Body of pancreas (tissue), 4 donors: ENCODE measurements at regions not wholly inside any gene's neighbourhood (a gene's known extent, or its start where the extent isn't known, plus 50 kb on each side); places are given as distances from the start of the nearest gene placed in this dataset.

Experiments
- CTCF ChIP-seq, 7 experiments: fragments of 450-650 bp in 4 of 7; fragments of 200-600 bp in 3 of 7; sonication (generic) in 3 of 7; IDR thresholded peaks; one replicate each; pipeline ENCODE4 v1.5.1; 2016 to 2019; ENCODE audit warnings: antibody characterized with exemption in 7 of 7
- POLR2A ChIP-seq, 3 donors: fragments of 450-650 bp; IDR thresholded peaks; one replicate each; pipeline ENCODE4 v1.6.1; 2016; ENCODE audit warnings: antibody characterized with exemption in 3 of 3, mild to moderate bottlenecking in 2 of 3

- TF ChIP-seq CTCF (IDR thresholded peaks at IDR 0.05) (no peak), POLR2A (IDR thresholded peaks at IDR 0.05) (no peak)
These were observed 105.0 kb upstream of the SYT6 start for GRCh38 chr1:114258633-114259032.
